22Rv1 (cell line): ENCODE measurements at regions not wholly inside any gene's neighbourhood (a gene's known extent, or its start where the extent isn't known, plus 50 kb on each side); places are given as distances from the start of the nearest gene placed in this dataset.

Experiments used
- ZFX ChIP-seq: fragments of 450-650 bp; IDR thresholded peaks from 2 replicates; pipeline ENCODE4 v1.6.1; 2017; ENCODE audit warnings: antibody characterized with exemption, borderline replicate concordance
- TF ChIP-seq, protein P1 (sequence below): fragments of 450-650 bp; IDR thresholded peaks from 2 replicates; pipeline ENCODE4 v1.5.1; 2017; ENCODE audit warnings: mild to moderate bottlenecking

DNA sequence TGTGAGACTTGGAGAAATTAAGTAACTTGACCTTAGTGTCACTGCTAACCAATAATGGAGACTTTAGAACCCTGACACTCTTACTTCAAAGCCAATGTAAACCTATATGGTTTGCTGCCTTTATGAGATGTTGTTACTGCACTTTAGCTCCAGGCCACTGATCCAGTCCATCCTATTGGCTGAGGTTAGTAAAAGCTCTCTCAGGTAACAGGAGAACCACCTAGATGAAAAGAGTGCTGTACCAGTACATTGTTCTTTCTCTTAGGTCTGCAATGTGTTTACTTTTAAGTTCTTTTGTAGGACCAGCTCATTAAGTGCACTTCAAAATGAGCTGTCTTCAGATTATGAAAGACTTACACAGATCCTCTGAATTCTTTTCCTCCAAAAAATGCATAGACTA, 994.0 kb upstream of the FAT3 start:
- TF ChIP-seq, protein P1, sequence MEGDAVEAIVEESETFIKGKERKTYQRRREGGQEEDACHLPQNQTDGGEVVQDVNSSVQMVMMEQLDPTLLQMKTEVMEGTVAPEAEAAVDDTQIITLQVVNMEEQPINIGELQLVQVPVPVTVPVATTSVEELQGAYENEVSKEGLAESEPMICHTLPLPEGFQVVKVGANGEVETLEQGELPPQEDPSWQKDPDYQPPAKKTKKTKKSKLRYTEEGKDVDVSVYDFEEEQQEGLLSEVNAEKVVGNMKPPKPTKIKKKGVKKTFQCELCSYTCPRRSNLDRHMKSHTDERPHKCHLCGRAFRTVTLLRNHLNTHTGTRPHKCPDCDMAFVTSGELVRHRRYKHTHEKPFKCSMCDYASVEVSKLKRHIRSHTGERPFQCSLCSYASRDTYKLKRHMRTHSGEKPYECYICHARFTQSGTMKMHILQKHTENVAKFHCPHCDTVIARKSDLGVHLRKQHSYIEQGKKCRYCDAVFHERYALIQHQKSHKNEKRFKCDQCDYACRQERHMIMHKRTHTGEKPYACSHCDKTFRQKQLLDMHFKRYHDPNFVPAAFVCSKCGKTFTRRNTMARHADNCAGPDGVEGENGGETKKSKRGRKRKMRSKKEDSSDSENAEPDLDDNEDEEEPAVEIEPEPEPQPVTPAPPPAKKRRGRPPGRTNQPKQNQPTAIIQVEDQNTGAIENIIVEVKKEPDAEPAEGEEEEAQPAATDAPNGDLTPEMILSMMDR, result no peak
- no peak for TF ChIP-seq ZFX
